Kidney (tissue), 13 donors: ENCODE measurements at regions not wholly inside any gene's neighbourhood (a gene's known extent, or its start where the extent isn't known, plus 50 kb on each side); places are given as distances from the start of the nearest gene placed in this dataset.
"Not testable (repeated sequence)": the region's sequence is repeated elsewhere in the genome, so short reads cannot be mapped to it uniquely, and the experiment has no call there.

Experiments
- DNase-seq, 5 donors: peaks; one replicate each; pipeline ENCODE4 v3.0.0-alpha.2; 2013 to 2020
- FAIRE-seq: peaks from 2 replicates; lab custom pipeline; 2012; peaks lifted over from hg19 to GRCh38; lab: Jason Lieb, UNC
- H3K27ac ChIP-seq, 2 donors: one replicate each; pipeline ENCODE4 v1.7.0; 2013; ENCODE audit warnings: low read depth in 2 of 2, low read length in 2 of 2, inconsistent platforms in 1 of 2
- H3K27me3 ChIP-seq: one replicate; pipeline ENCODE4 v1.7.1; 2013; ENCODE audit warnings: low read length, inconsistent platforms; ENCODE audit not compliant: control insufficient read depth, insufficient read depth
- H3K36me3 ChIP-seq, 3 donors: one replicate each; pipeline versions ENCODE4 v1.7.0 to v1.7.1; 2013; ENCODE audit warnings: low read length in 3 of 3, control low read depth in 1 of 3, inconsistent platforms in 1 of 3; ENCODE audit not compliant: insufficient read depth in 3 of 3, control insufficient read depth in 2 of 3
- H3K4me1 ChIP-seq, 3 donors: one replicate each; pipeline versions ENCODE4 v1.7.0 to v1.7.1; 2013; ENCODE audit warnings: low read length in 3 of 3, inconsistent platforms in 1 of 3, low read depth in 1 of 3; ENCODE audit not compliant: control insufficient read depth in 2 of 3, insufficient read depth in 2 of 3
- H3K4me3 ChIP-seq, 3 donors: one replicate each; pipeline versions ENCODE4 v1.7.0 to v1.8.1; 2013; ENCODE audit warnings: low read length in 3 of 3, control low read depth in 1 of 3, inconsistent platforms in 1 of 3
- H3K9ac ChIP-seq, 3 donors: one replicate each; pipeline versions ENCODE4 v1.7.0 to v1.7.1; 2013; ENCODE audit warnings: low read length in 3 of 3, control low read depth in 1 of 3, inconsistent platforms in 1 of 3
- H3K9me3 ChIP-seq, 3 donors: one replicate each; pipeline versions ENCODE4 v1.7.0 to v1.7.1; 2013; ENCODE audit warnings: low read length in 3 of 3, control low read depth in 1 of 3, inconsistent platforms in 1 of 3; ENCODE audit not compliant: control insufficient read depth in 2 of 3, insufficient read depth in 1 of 3
- intact Hi-C: fragments of 100-400 bp; cut with DNase I; formaldehyde crosslinking; loops from one replicate; pipeline ENCODE4 v1.11.1; 2022
- TF ChIP-seq, protein P1 (sequence below): IDR thresholded peaks from 3 replicates; pipeline ENCODE4 v1.5.1; 2012; ENCODE audit warnings: mild to moderate bottlenecking, moderate library complexity, borderline replicate concordance; ENCODE audit not compliant: insufficient read depth; ENCODE audit errors: extremely low read depth
- donor health status: control.
- donor health status: control.
- donor health status: control.
- donor health status: control.
- donor health status: control.
- donor health status: DM: yes; HTN: yes; CAD: no.
- donor health status: Normal renal cell carcinoma (clear cell type).

DNA sequence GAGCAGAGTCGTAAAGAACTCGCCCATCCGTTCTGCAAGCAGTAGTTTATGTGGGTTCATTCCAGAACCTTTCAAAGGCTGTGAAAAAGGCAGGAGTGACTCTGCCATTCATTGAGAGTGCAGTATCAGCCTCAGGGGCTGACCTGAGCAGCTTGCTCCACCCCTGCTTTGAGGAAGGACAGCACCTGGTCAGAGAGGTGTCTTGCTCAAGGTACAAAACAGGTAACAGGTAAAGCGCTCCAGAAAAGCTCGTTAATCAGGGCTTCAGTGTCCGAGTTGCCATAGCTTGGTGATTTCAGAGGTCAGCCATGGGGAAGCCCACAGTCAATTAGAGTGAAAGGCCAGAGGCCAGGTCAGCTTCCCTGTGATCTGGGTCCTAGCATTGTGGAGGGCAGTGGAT, 251.1 kb downstream of the ABCC12 start:
- DNase-seq (no peak), FAIRE-seq (no peak)
- TF ChIP-seq, protein P1, sequence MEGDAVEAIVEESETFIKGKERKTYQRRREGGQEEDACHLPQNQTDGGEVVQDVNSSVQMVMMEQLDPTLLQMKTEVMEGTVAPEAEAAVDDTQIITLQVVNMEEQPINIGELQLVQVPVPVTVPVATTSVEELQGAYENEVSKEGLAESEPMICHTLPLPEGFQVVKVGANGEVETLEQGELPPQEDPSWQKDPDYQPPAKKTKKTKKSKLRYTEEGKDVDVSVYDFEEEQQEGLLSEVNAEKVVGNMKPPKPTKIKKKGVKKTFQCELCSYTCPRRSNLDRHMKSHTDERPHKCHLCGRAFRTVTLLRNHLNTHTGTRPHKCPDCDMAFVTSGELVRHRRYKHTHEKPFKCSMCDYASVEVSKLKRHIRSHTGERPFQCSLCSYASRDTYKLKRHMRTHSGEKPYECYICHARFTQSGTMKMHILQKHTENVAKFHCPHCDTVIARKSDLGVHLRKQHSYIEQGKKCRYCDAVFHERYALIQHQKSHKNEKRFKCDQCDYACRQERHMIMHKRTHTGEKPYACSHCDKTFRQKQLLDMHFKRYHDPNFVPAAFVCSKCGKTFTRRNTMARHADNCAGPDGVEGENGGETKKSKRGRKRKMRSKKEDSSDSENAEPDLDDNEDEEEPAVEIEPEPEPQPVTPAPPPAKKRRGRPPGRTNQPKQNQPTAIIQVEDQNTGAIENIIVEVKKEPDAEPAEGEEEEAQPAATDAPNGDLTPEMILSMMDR = no peak
- Histone ChIP-seq H3K9me3 (no peaks in the 10 kb centered on the region), H3K36me3 (no peaks in the 10 kb centered on the region), H3K27me3 (no peaks in the 10 kb centered on the region), H3K27ac (no peak overlapping the region), H3K4me1 (no peaks in the 10 kb centered on the region), H3K4me3 (no peak overlapping the region), H3K9ac (no peak overlapping the region)
- intact Hi-C loops = no loop called here

DNA sequence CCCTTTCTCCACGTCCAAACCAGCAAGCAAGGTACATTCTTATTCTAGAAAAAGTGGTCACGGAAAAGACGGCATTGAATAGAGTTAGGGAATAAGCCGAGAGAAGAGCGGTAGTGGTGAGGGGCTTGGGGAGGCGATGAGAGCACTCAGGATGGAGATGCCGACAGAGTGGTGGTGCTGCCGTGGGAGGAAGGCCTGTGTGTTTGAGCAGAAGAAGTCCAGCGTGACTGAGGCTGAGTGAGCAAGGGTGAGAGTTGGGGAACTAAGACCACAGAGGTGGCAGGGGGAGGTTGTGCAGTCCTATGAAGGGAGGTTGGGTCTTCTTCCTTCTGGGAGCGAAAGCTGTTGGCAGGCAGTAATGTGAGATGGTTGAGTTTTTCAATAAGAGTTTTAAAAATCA, 252.3 kb downstream of the ABCC12 start:
- no peak overlapping the region for H3K9ac ChIP-seq
- intact Hi-C loops = no loop called here
- TF ChIP-seq, protein P1 = no peak
- no peaks in the 10 kb centered on the region for H3K27me3 ChIP-seq
- FAIRE-seq = no peak
- H3K36me3 ChIP-seq = no peaks in the 10 kb centered on the region
- H3K27ac ChIP-seq = no peak overlapping the region
- DNase-seq = no peak
- H3K4me3 ChIP-seq = no peak overlapping the region
- no peaks in the 10 kb centered on the region for H3K9me3 ChIP-seq
- no peaks in the 10 kb centered on the region for H3K4me1 ChIP-seq

DNA sequence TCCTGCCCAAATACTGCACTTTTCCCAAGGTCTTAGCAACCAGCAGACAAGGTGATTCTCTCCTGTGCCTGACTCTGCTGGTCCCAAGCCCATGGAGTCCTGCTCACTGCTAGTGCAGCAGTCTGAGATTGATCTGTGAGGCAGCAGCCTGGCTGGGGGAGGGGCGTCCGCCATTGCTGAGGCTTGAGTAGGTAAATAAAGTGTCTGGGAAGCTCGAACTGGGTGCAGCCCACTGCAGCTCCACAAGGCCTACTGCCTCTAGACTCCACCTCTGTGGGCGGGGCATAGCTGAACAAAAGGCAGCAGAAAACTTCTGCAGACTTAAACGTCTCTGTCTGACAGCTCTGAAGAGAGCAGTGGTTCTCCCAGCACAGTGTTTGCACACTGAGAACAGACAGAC, 258.7 kb downstream of the ABCC12 start:
- H3K4me3 ChIP-seq, H3K9me3 ChIP-seq, H3K4me1 ChIP-seq, H3K27ac ChIP-seq, intact Hi-C loops, H3K36me3 ChIP-seq, DNase-seq, FAIRE-seq, H3K27me3 ChIP-seq, H3K9ac ChIP-seq: not testable (repeated sequence)

DNA sequence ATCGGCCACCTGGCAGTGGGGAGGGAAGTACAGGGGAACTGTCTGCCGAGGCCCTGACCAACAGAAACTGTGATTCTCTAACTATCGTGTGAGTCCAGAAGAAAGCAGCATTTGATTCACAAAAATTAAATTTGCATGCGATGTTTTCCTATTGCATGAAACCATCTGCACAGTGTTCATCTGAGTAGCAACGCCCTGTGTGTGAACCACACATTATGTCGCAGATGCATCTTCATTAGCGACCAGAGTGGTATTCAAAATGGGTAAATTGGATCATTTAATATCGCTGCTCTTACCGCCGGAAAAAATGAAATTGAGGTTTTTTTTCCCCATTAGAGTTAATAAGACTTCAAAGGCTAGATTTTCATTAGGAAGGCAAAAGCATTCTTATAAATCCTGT, 260.6 kb downstream of the ABCC12 start:
- FAIRE-seq = no peak
- intact Hi-C loops = no loop called here
- Histone ChIP-seq H3K9me3 (no peaks in the 10 kb centered on the region), H3K36me3 (no peaks in the 10 kb centered on the region), H3K4me1 (no peaks in the 10 kb centered on the region), H3K4me3 (no peak overlapping the region), H3K9ac (no peak overlapping the region), H3K27ac (no peak overlapping the region), H3K27me3 (no peaks in the 10 kb centered on the region)
- TF ChIP-seq, protein P1 = no peak
- no peak for DNase-seq
